ENCODE measurements at regions not wholly inside any gene's neighbourhood (a gene's known extent, or its start where the extent isn't known, plus 50 kb on each side); places are given as distances from the start of the nearest gene placed in this dataset.

- no peak overlapping the region for H3K27ac Mint-ChIP-seq
- no peaks in the 10 kb centered on the region for H3K36me3 Mint-ChIP-seq (ENCODE audit: low read depth)
- H3K4me1 Mint-ChIP-seq (ENCODE audit: low read depth), result no peaks in the 10 kb centered on the region
- no peak overlapping the region for H3K4me3 Mint-ChIP-seq
- no peaks in the 10 kb centered on the region; the same call in 1 of the 2 replicates for H3K27me3 Mint-ChIP-seq (ENCODE audit: insufficient read depth)
- no peak for TF ChIP-seq CTCF (IDR thresholded peaks at IDR 0.05)
- no peak for DNase-seq
- H3K9me3 Mint-ChIP-seq, result peaks cover 6% of the 10 kb centered on the region; the same call in 1 of the 2 replicates
Measured at GRCh38 chr5:17709011-17709710, 74.9 kb downstream of the TAF11L14 start.

GRCh38 chr5:17713301-17713700, 79.0 kb downstream of the TAF11L14 start:
- TF ChIP-seq CTCF (IDR thresholded peaks at IDR 0.05), result no peak
- DNase-seq, result no peak
- H3K36me3 Mint-ChIP-seq (ENCODE audit: low read depth), result no peaks in the 10 kb centered on the region
- no peaks in the 10 kb centered on the region for H3K9me3 Mint-ChIP-seq
- H3K4me3 Mint-ChIP-seq, result no peak overlapping the region
- H3K4me1 Mint-ChIP-seq (ENCODE audit: low read depth), result no peaks in the 10 kb centered on the region
- H3K27ac Mint-ChIP-seq, result no peak overlapping the region
- no peaks in the 10 kb centered on the region; the same call in none of the 2 replicates for H3K27me3 Mint-ChIP-seq (ENCODE audit: insufficient read depth)

- no peak for TF ChIP-seq CTCF (IDR thresholded peaks at IDR 0.05)
- DNase-seq, result no peak
- Mint-ChIP-seq H3K4me3 (no peak overlapping the region), H3K27ac (no peak overlapping the region), H3K27me3 (ENCODE audit: insufficient read depth) (no peaks in the 10 kb centered on the region; the same call in none of the 2 replicates), H3K9me3 (peaks cover 4% of the 10 kb centered on the region; the same call in 1 of the 2 replicates), H3K36me3 (ENCODE audit: low read depth) (no peaks in the 10 kb centered on the region), H3K4me1 (ENCODE audit: low read depth) (no peaks in the 10 kb centered on the region)
Measured at GRCh38 chr5:17714186-17714585, 79.9 kb downstream of the TAF11L14 start.

- H3K27me3 Mint-ChIP-seq (ENCODE audit: insufficient read depth), result peaks cover 2% of the 10 kb centered on the region; the same call in 1 of the 2 replicates
- no peak for TF ChIP-seq CTCF (IDR thresholded peaks at IDR 0.05)
- no peaks in the 10 kb centered on the region for H3K4me1 Mint-ChIP-seq (ENCODE audit: low read depth)
- H3K36me3 Mint-ChIP-seq (ENCODE audit: low read depth), result no peaks in the 10 kb centered on the region
- peaks cover 4% of the 10 kb centered on the region; the same call in 1 of the 2 replicates for H3K9me3 Mint-ChIP-seq
- DNase-seq, result no peak
- H3K4me3 Mint-ChIP-seq, result no peak overlapping the region
- H3K27ac Mint-ChIP-seq, result no peak overlapping the region
Measured at GRCh38 chr5:17719592-17719991, 85.3 kb downstream of the TAF11L14 start.

- Mint-ChIP-seq H3K27ac (no peak overlapping the region), H3K36me3 (ENCODE audit: low read depth) (no peaks in the 10 kb centered on the region), H3K4me3 (no peak overlapping the region), H3K4me1 (ENCODE audit: low read depth) (no peaks in the 10 kb centered on the region), H3K9me3 (peaks cover 4% of the 10 kb centered on the region; the same call in 1 of the 2 replicates), H3K27me3 (ENCODE audit: insufficient read depth) (peaks cover 2% of the 10 kb centered on the region; the same call in 1 of the 2 replicates)
- TF ChIP-seq CTCF (IDR thresholded peaks at IDR 0.05), result no peak
- no peak for DNase-seq
Measured at GRCh38 chr5:17720071-17720470, 85.8 kb downstream of the TAF11L14 start.
